ENCODE measurements at regions not wholly inside any gene's neighbourhood (a gene's known extent, or its start where the extent isn't known, plus 50 kb on each side); places are given as distances from the start of the nearest gene placed in this dataset.

DNA sequence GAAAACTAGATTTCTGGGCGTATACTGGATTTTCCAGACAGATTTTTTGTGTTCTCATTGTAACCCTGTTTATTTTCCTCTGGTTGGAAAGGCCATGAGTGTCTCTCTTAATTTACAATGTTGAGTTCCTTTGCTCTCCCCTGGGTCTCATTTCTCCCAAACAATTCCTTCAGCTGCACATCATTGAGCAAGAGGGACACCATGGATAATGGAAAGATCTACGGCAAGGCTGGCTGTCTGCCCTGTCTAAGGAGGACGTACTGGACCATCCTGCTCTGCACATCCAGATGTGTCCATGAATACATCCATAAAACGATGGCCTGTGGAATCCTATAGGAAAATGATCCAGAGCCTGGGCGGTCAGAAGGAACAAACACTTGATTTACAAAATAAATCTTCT is 258.1 kb upstream of the MCTP2 start:
- no peak for TF ChIP-seq POLR2A (IDR thresholded peaks at IDR 0.05; ENCODE audit: low read length)
- TF ChIP-seq GATA1 (IDR thresholded peaks at IDR 0.05; ENCODE audit: low read depth, low read length), result no peak

All from erythroblast (primary cell).